HepG2 (cell line): ENCODE measurements at regions not wholly inside any gene's neighbourhood (a gene's known extent, or its start where the extent isn't known, plus 50 kb on each side); places are given as distances from the start of the nearest gene placed in this dataset.

Experiments
- ATF3 ChIP-seq: sonication (generic); formaldehyde crosslinking; IDR thresholded peaks from 2 replicates; pipeline ENCODE4 v1.4.0; 2020; ENCODE audit warnings: missing genetic modification reagents
- ETS1 ChIP-seq: sonication (generic); formaldehyde crosslinking; IDR thresholded peaks from 2 replicates; pipeline ENCODE4 v1.4.0; 2020; ENCODE audit warnings: missing genetic modification reagents
- FOSL2 ChIP-seq: sonication (generic); formaldehyde crosslinking; IDR thresholded peaks from 2 replicates; pipeline ENCODE4 v1.4.0; 2020; ENCODE audit warnings: missing genetic modification reagents
- MZF1 ChIP-seq: sonication (generic); formaldehyde crosslinking; IDR thresholded peaks from 2 replicates; pipeline ENCODE4 v1.8.1; 2023; ENCODE audit warnings: mild to moderate bottlenecking, missing genetic modification reagents, borderline replicate concordance
- POLR2AphosphoS2 ChIP-seq: IDR thresholded peaks from 2 replicates; pipeline ENCODE4 v1.6.1; 2011; ENCODE audit warnings: low read depth, low read length, improper control_type of control experiment
- SCMH1 ChIP-seq: sonication (generic); formaldehyde crosslinking; IDR thresholded peaks from 2 replicates; pipeline ENCODE4 v1.9.0; 2021; ENCODE audit warnings: missing genetic modification reagents, mild to moderate bottlenecking, borderline replicate concordance
- SMAD1 ChIP-seq: sonication (generic); formaldehyde crosslinking; IDR thresholded peaks from 2 replicates; pipeline ENCODE4 v1.4.0; 2020; ENCODE audit warnings: missing genetic modification reagents, low read depth, mild to moderate bottlenecking, borderline replicate concordance
- TFDP1 ChIP-seq: IDR thresholded peaks from 2 replicates; pipeline ENCODE4 v1.6.1; 2016; ENCODE audit warnings: missing compliant biosample characterization, missing genetic modification reagents, borderline replicate concordance
- ZFP90 ChIP-seq: sonication (generic); formaldehyde crosslinking; IDR thresholded peaks from 2 replicates; pipeline ENCODE4 v1.8.0; 2022; ENCODE audit warnings: missing genetic modification reagents, mild to moderate bottlenecking, inconsistent platforms, borderline replicate concordance
- ZMYM3 ChIP-seq: sonication (generic); formaldehyde crosslinking; IDR thresholded peaks from 2 replicates; pipeline ENCODE4 v1.5.1; 2020; ENCODE audit warnings: mild to moderate bottlenecking, missing genetic modification reagents
- TF ChIP-seq, protein P1 (sequence below): sonication (generic); formaldehyde crosslinking; conservative IDR thresholded peaks from 2 replicates; pipeline ENCODE4 v1.4.0; 2020; ENCODE audit warnings: missing genetic modification reagents
- TF ChIP-seq, protein P2 (sequence below): sonication (generic); formaldehyde crosslinking; IDR thresholded peaks from 2 replicates; pipeline ENCODE4 v1.4.0; 2020; ENCODE audit warnings: missing genetic modification reagents, borderline replicate concordance
- TF ChIP-seq, protein P3 (sequence below): sonication (generic); formaldehyde crosslinking; IDR thresholded peaks from 2 replicates; pipeline ENCODE4 v1.5.0; 2020; ENCODE audit warnings: mild to moderate bottlenecking, missing genetic modification reagents, moderate library complexity

GRCh38 chr3:34504366-34504765 is 705.9 kb downstream of the PDCD6IP start:
- TF ChIP-seq ATF3 (CRISPR knock-in tag) = no peak
- no peak for TF ChIP-seq SCMH1
- no peak for TF ChIP-seq FOSL2 (CRISPR knock-in tag)
- no peak for TF ChIP-seq TFDP1
- no peak for TF ChIP-seq ZMYM3
- TF ChIP-seq ETS1 (CRISPR knock-in tag) = no peak
- TF ChIP-seq, protein P1, sequence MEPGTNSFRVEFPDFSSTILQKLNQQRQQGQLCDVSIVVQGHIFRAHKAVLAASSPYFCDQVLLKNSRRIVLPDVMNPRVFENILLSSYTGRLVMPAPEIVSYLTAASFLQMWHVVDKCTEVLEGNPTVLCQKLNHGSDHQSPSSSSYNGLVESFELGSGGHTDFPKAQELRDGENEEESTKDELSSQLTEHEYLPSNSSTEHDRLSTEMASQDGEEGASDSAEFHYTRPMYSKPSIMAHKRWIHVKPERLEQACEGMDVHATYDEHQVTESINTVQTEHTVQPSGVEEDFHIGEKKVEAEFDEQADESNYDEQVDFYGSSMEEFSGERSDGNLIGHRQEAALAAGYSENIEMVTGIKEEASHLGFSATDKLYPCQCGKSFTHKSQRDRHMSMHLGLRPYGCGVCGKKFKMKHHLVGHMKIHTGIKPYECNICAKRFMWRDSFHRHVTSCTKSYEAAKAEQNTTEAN (CRISPR knock-in tag) = no peak
- TF ChIP-seq POLR2AphosphoS2 = no peak
- no peak for TF ChIP-seq SMAD1 (CRISPR knock-in tag)
- TF ChIP-seq, protein P2, sequence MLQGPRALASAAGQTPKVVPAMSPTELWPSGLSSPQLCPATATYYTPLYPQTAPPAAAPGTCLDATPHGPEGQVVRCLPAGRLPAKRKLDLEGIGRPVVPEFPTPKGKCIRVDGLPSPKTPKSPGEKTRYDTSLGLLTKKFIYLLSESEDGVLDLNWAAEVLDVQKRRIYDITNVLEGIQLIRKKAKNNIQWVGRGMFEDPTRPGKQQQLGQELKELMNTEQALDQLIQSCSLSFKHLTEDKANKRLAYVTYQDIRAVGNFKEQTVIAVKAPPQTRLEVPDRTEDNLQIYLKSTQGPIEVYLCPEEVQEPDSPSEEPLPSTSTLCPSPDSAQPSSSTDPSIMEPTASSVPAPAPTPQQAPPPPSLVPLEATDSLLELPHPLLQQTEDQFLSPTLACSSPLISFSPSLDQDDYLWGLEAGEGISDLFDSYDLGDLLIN = no peak
- TF ChIP-seq, protein P3, sequence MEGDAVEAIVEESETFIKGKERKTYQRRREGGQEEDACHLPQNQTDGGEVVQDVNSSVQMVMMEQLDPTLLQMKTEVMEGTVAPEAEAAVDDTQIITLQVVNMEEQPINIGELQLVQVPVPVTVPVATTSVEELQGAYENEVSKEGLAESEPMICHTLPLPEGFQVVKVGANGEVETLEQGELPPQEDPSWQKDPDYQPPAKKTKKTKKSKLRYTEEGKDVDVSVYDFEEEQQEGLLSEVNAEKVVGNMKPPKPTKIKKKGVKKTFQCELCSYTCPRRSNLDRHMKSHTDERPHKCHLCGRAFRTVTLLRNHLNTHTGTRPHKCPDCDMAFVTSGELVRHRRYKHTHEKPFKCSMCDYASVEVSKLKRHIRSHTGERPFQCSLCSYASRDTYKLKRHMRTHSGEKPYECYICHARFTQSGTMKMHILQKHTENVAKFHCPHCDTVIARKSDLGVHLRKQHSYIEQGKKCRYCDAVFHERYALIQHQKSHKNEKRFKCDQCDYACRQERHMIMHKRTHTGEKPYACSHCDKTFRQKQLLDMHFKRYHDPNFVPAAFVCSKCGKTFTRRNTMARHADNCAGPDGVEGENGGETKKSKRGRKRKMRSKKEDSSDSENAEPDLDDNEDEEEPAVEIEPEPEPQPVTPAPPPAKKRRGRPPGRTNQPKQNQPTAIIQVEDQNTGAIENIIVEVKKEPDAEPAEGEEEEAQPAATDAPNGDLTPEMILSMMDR (CRISPR knock-in tag) = no peak
- TF ChIP-seq MZF1 (CRISPR knock-in tag) = no peak
- TF ChIP-seq ZFP90 (CRISPR knock-in tag) = no peak
